EH (cell line): ENCODE measurements at regions not wholly inside any gene's neighbourhood (a gene's known extent, or its start where the extent isn't known, plus 50 kb on each side); places are given as distances from the start of the nearest gene placed in this dataset.

Experiments used
- DNase-seq: peaks from one replicate; pipeline ENCODE4 v3.0.0-alpha.2; 2015; ENCODE audit warnings: low read depth

GRCh38 chr9:105064248-105065097, 136.5 kb upstream of the ABCA1 start:
- peak; percentile 98 for DNase-seq

GRCh38 chr9:105065098-105066088, 137.4 kb upstream of the ABCA1 start:
- DNase-seq, result no peak

GRCh38 chr9:105066275-105066865, 138.4 kb upstream of the ABCA1 start:
- DNase-seq, result no peak

- peak; percentile 93 for DNase-seq
Observed at GRCh38 chr9:105067895-105068580, 140.1 kb upstream of the ABCA1 start.

- no peak for DNase-seq
Observed at GRCh38 chr9:105069285-105069684, 141.3 kb upstream of the ABCA1 start.

GRCh38 chr9:105069696-105070095, 141.7 kb upstream of the ABCA1 start:
- DNase-seq, result peak; percentile 79

- peak; percentile 51 for DNase-seq
Observed at GRCh38 chr9:105070176-105070575, 142.2 kb upstream of the ABCA1 start.

GRCh38 chr9:105072476-105072875, 144.5 kb upstream of the ABCA1 start:
- no peak for DNase-seq

GRCh38 chr9:105073147-105073546, 145.2 kb upstream of the ABCA1 start:
- peak; percentile 29 for DNase-seq

- DNase-seq, result no peak
Observed at GRCh38 chr9:105074491-105074890, 146.5 kb upstream of the ABCA1 start.

GRCh38 chr9:105076729-105077128, 148.8 kb upstream of the ABCA1 start:
- DNase-seq, result no peak

- DNase-seq, result no peak
Observed at GRCh38 chr9:105079457-105079856, 151.5 kb upstream of the ABCA1 start.

GRCh38 chr9:105082843-105083242, 154.9 kb upstream of the ABCA1 start:
- DNase-seq, result no peak

GRCh38 chr9:105083256-105083655, 155.3 kb upstream of the ABCA1 start:
- DNase-seq, result peak; percentile 43

GRCh38 chr9:105087910-105088898, 156.2 kb upstream of the SLC44A1 start:
- DNase-seq, result no peak

GRCh38 chr9:105089874-105090273, 154.6 kb upstream of the SLC44A1 start:
- no peak for DNase-seq

GRCh38 chr9:105091004-105091640, 153.3 kb upstream of the SLC44A1 start:
- DNase-seq, result no peak

GRCh38 chr9:105093685-105094084, 150.8 kb upstream of the SLC44A1 start:
- DNase-seq, result no peak

GRCh38 chr9:105098370-105098769, 146.1 kb upstream of the SLC44A1 start:
- no peak for DNase-seq

- peak; percentile 62 for DNase-seq
Observed at GRCh38 chr9:105103776-105104175, 140.7 kb upstream of the SLC44A1 start.
